Skeletal muscle tissue (tissue), 3 donors: ENCODE measurements at regions not wholly inside any gene's neighbourhood (a gene's known extent, or its start where the extent isn't known, plus 50 kb on each side); places are given as distances from the start of the nearest gene placed in this dataset.

Source experiments
- H3K27ac ChIP-seq: one replicate; pipeline ENCODE4 v1.7.0; 2013; ENCODE audit warnings: mild to moderate bottlenecking, low read depth, low read length, inconsistent platforms
- H3K27me3 ChIP-seq, 3 donors: one replicate each; pipeline ENCODE4 v1.7.0; 2013; ENCODE audit warnings: low read length in 3 of 3; ENCODE audit not compliant: control insufficient read depth in 3 of 3, insufficient read depth in 3 of 3
- H3K36me3 ChIP-seq, 3 donors: one replicate each; pipeline ENCODE4 v1.7.0; 2013; ENCODE audit warnings: low read length in 3 of 3; ENCODE audit not compliant: control insufficient read depth in 3 of 3, insufficient read depth in 3 of 3
- H3K4me1 ChIP-seq, 3 donors: one replicate each; pipeline ENCODE4 v1.7.0; 2013; ENCODE audit warnings: low read length in 3 of 3, mild to moderate bottlenecking in 3 of 3; ENCODE audit not compliant: control insufficient read depth in 3 of 3, insufficient read depth in 3 of 3
- H3K4me3 ChIP-seq, 3 donors: one replicate each; pipeline ENCODE4 v1.7.0; 2013; ENCODE audit warnings: low read length in 3 of 3
- H3K9ac ChIP-seq, 3 donors: one replicate each; pipeline ENCODE4 v1.7.0; 2013; ENCODE audit warnings: low read length in 3 of 3, mild to moderate bottlenecking in 3 of 3, moderate library complexity in 2 of 3, low read depth in 1 of 3
- H3K9me3 ChIP-seq, 3 donors: one replicate each; pipeline ENCODE4 v1.7.0; 2013; ENCODE audit warnings: low read length in 3 of 3; ENCODE audit not compliant: control insufficient read depth in 3 of 3
- donor health status: Osteomylitis.

GRCh38 chr5:158014372-158014771 is 155.4 kb upstream of the CLINT1 start:
- H3K4me3 ChIP-seq, result no peak overlapping the region

GRCh38 chr5:158013939-158014338 is 155.0 kb upstream of the CLINT1 start:
- Histone ChIP-seq H3K9me3 (no peaks in the 10 kb centered on the region), H3K9ac (no peak overlapping the region), H3K27me3 (no peaks in the 10 kb centered on the region), H3K36me3 (no peaks in the 10 kb centered on the region), H3K4me3 (no peak overlapping the region), H3K4me1 (peaks cover 0 to 2% (median 0%) of the 10 kb centered on the region in 3 donors), H3K27ac (no peak overlapping the region)

More at GRCh38 chr5:158014372-158014771, 155.4 kb upstream of the CLINT1 start:
- no peak overlapping the region for H3K27ac ChIP-seq
- H3K9ac ChIP-seq, result no peak overlapping the region
- no peaks in the 10 kb centered on the region for H3K36me3 ChIP-seq
- no peaks in the 10 kb centered on the region for H3K9me3 ChIP-seq
- peaks cover 0 to 2% (median 0%) of the 10 kb centered on the region in 3 donors for H3K4me1 ChIP-seq
- H3K27me3 ChIP-seq, result no peaks in the 10 kb centered on the region

GRCh38 chr5:158013303-158013702 is 154.4 kb upstream of the CLINT1 start:
- H3K4me1 ChIP-seq, result peaks cover 0 to 2% (median 0%) of the 10 kb centered on the region in 3 donors
- H3K36me3 ChIP-seq, result no peaks in the 10 kb centered on the region
- no peaks in the 10 kb centered on the region for H3K27me3 ChIP-seq
- H3K9ac ChIP-seq, result no peak overlapping the region
- no peak overlapping the region for H3K27ac ChIP-seq
- H3K4me3 ChIP-seq, result no peak overlapping the region
- H3K9me3 ChIP-seq, result no peaks in the 10 kb centered on the region

DNA sequence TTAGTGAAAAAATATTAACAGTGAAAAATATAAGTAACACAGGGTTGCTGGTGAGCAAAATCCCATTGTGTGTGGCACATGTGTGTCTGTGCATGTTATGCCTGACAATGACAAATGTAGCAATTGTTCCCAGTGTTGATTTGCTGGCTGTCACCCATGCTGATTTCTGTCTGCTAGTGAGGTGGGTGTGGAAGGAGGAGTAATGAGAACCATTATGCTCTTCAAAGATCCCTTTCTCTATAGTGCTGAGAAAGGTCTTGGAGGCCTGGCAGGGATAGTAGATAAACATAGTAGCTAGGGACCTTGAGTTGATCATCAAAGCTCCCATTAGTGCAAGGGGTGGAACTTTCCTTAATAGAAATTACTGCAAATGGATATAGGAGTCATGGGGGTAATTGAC is 152.5 kb upstream of the CLINT1 start:
- H3K9me3 ChIP-seq, result no peaks in the 10 kb centered on the region
- H3K9ac ChIP-seq, result no peak overlapping the region
- H3K27ac ChIP-seq, result no peak overlapping the region
- H3K27me3 ChIP-seq, result no peaks in the 10 kb centered on the region
- no peaks in the 10 kb centered on the region for H3K36me3 ChIP-seq
- no peak overlapping the region for H3K4me3 ChIP-seq
- no peaks in the 10 kb centered on the region for H3K4me1 ChIP-seq

DNA sequence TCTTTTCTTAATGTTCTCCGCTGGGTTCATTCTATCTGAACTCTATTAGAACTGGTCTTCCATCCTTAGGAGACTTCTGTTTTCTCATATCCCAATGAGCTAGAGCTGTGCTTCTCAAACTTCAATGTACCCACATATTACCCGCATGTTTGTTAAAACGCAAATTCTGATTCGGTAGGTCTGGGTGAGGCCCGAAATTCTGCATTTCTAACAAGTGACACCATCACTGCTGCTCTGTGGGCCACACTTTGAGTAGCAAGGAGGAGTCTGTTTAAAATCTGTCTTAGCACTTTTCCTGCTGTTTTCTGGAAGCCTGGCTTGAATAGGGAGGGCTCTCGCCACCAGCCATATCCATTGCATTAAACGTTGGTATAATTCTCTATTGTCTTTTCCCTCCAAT is 151.9 kb upstream of the CLINT1 start:
- Histone ChIP-seq H3K27ac (no peak overlapping the region), H3K27me3 (no peaks in the 10 kb centered on the region), H3K9ac (no peak overlapping the region), H3K4me1 (no peaks in the 10 kb centered on the region), H3K9me3 (peaks cover 0 to 2% (median 0%) of the 10 kb centered on the region in 3 donors), H3K4me3 (no peak overlapping the region), H3K36me3 (no peaks in the 10 kb centered on the region)

DNA sequence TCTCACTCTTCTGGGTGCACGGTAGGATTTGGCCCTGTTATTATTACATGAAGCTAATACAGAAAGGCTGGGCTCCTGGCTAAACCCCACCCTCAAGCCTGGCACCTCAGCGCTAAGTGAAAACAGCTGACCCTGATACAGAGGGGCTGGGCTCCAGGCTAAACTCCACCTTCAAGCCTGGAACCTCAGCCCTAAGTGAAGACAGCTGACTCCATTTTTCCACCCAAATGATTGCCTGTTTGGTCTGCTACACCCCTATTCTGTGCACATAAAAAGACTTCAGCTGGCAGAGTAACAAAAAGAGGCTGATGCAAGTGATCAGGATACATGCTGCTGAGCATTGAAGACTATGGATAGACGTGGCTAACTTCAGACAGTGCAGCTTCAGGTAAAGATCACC is 148.4 kb upstream of the CLINT1 start:
- Histone ChIP-seq H3K9me3 (peaks cover 0 to 2% (median 0%) of the 10 kb centered on the region in 3 donors), H3K9ac (no peak overlapping the region), H3K4me3 (no peak overlapping the region), H3K27ac (no peak overlapping the region), H3K4me1 (no peaks in the 10 kb centered on the region), H3K36me3 (no peaks in the 10 kb centered on the region), H3K27me3 (no peaks in the 10 kb centered on the region)

DNA sequence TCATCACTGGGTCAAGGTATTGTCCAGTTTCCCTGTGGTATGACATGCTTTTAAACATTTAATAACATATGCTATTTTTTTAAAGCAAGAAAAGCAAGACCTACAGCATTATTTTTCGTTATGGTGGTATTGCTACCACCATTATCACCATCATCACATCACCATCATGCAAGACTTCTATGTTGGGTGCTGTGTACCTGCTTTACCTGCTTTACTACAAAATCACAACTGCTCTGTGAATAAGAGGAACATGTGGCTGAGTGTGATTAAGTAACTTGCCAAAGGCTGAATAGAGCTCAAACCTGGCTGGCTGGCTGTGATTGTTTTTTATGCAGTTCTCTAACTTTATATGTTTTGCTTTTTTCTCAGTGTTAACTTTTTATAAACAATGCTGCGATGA is 140.8 kb upstream of the CLINT1 start:
- no peaks in the 10 kb centered on the region for H3K9me3 ChIP-seq
- H3K9ac ChIP-seq, result no peak overlapping the region
- no peak overlapping the region for H3K27ac ChIP-seq
- no peak overlapping the region for H3K4me3 ChIP-seq
- peaks cover 0 to 1% (median 0%) of the 10 kb centered on the region in 3 donors for H3K4me1 ChIP-seq
- no peaks in the 10 kb centered on the region for H3K36me3 ChIP-seq
- no peaks in the 10 kb centered on the region for H3K27me3 ChIP-seq

GRCh38 chr5:157997991-157998504 is 139.1 kb upstream of the CLINT1 start:
- Histone ChIP-seq H3K36me3 (no peaks in the 10 kb centered on the region), H3K4me3 (no peak overlapping the region), H3K27ac (no peak overlapping the region), H3K9me3 (no peaks in the 10 kb centered on the region), H3K4me1 (peaks cover 0 to 2% (median 0%) of the 10 kb centered on the region in 3 donors), H3K27me3 (no peaks in the 10 kb centered on the region), H3K9ac (no peak overlapping the region)

DNA sequence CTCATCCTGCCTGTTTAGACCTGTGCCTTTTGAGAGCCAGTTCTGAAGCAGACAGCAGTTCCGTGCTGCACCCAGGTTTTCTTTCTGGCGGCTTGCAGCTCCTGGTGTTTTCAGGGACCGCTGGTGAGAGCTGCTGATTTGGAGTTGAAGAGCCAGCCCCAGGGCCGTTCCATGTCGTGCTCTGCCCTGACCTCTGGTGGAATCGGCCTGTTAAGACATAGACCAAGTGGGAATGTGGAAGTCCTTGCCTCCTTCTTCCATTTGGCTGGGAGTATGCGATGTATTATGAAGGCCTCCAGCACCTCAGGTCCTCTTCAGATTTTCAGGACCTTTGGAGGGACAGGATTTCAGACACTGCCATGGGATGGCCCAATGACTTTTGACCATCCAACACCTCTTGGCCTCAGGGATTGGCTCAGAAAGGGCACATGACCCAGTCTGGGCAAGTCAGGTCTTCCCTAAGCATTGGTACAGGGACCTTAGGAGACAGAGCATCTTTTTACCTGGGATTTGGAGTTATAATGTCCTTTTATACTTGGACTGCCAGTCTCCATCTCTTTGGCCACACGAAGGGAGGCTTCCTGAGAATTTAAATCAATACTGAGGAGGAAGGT is 136.1 kb upstream of the CLINT1 start:
- no peak overlapping the region for H3K9ac ChIP-seq
- peaks cover 0 to 2% (median 0%) of the 10 kb centered on the region in 3 donors for H3K4me1 ChIP-seq
- no peaks in the 10 kb centered on the region for H3K36me3 ChIP-seq
- no peak overlapping the region for H3K4me3 ChIP-seq
- H3K9me3 ChIP-seq, result no peaks in the 10 kb centered on the region
- H3K27me3 ChIP-seq, result no peaks in the 10 kb centered on the region
- no peak overlapping the region for H3K27ac ChIP-seq

GRCh38 chr5:157993986-157994691 is 135.2 kb upstream of the CLINT1 start:
- H3K4me1 ChIP-seq, result peaks cover 0 to 2% (median 0%) of the 10 kb centered on the region in 3 donors
- H3K9ac ChIP-seq, result no peak overlapping the region
- no peak overlapping the region for H3K27ac ChIP-seq
- H3K27me3 ChIP-seq, result no peaks in the 10 kb centered on the region
- no peaks in the 10 kb centered on the region for H3K9me3 ChIP-seq
- no peak overlapping the region for H3K4me3 ChIP-seq
- H3K36me3 ChIP-seq, result no peaks in the 10 kb centered on the region
